ENCODE measurements at regions not wholly inside any gene's neighbourhood (a gene's known extent, or its start where the extent isn't known, plus 50 kb on each side); places are given as distances from the start of the nearest gene placed in this dataset.

- TF ChIP-seq MEF2B (IDR thresholded peaks at IDR 0.05; ENCODE audit: partially characterized antibody, poor library complexity, severe bottlenecking) (no peak), MTA3 (IDR thresholded peaks at IDR 0.05; ENCODE audit: borderline replicate concordance, low read length) (no peak), POLR2A (IDR thresholded peaks at IDR 0.05; ENCODE audit: low read depth, low read length) (no peak), STAT3 (IDR thresholded peaks at IDR 0.05; ENCODE audit: low read depth, low read length) (no peak), CBFB (IDR thresholded peaks at IDR 0.05; ENCODE audit: low read depth) (no peak)
Measured at GRCh38 chr3:115361806-115362205, 214.7 kb upstream of the ZBTB20 start.
